GM21619 (cell line): ENCODE measurements at regions not wholly inside any gene's neighbourhood (a gene's known extent, or its start where the extent isn't known, plus 50 kb on each side); places are given as distances from the start of the nearest gene placed in this dataset.

Source experiments
- ATAC-seq: cut with Tn5 transposase; IDR thresholded peaks from one replicate; pipeline ENCODE4 v1.9.1; 2021; ENCODE audit not compliant: unreplicated experiment

DNA sequence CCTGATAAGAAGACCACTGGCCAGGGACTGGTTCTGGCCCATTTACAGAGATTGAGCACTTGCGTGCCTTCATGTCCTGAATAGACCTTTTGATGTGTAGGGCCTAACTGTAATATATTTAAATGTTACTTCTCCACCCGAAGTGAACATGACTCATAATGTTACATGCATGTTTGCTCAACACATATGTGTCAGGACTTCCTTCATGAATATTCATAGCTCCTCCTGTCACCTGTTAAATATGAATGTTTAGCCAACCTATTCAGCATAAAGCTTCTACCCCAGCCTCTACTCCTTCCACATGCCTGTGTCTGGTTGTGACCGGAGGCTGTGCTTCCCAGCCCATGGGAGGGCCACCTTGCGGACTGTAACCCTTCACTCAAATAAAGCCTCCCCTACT lies 457.5 kb downstream of the IRX1 start:
- no peak for ATAC-seq

DNA sequence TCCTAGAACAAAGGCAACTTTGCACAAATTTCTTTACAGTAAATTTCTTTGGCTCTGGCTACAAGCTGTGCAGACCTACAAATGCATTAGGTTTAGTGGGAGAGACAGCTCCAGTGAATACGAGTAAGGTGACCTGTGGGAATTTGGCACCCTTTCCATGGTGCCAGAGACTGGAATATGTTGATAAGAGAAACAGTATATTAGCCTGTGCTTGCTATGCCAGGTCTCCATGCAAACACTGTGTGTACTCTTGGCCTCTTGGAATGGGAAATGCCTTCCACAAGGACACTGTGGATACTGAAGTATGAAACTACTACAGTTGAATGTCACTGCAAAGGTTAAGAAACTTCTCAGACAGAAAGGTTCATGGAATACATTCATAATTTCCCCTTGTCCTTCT lies 458.5 kb downstream of the IRX1 start:
- ATAC-seq: no peak

DNA sequence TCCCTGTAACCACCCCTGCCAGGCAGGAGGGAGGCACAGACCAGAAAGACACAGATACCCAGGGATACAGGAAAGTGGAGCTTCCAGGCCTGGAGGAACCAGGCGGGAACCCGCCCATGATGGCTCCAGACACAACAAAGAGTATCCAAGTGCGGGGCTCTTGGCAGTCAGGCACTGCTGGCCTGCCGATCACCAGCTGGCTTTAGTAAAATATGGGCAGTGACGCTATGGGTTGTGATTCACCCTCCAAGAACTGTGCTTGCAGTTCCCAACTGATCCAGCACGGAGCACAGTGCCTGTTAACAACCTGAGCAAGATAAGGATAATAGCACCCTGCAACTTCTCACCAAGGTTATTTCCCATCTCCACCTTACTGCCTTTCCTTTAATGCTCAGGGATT lies 463.3 kb downstream of the IRX1 start:
- ATAC-seq: no peak

DNA sequence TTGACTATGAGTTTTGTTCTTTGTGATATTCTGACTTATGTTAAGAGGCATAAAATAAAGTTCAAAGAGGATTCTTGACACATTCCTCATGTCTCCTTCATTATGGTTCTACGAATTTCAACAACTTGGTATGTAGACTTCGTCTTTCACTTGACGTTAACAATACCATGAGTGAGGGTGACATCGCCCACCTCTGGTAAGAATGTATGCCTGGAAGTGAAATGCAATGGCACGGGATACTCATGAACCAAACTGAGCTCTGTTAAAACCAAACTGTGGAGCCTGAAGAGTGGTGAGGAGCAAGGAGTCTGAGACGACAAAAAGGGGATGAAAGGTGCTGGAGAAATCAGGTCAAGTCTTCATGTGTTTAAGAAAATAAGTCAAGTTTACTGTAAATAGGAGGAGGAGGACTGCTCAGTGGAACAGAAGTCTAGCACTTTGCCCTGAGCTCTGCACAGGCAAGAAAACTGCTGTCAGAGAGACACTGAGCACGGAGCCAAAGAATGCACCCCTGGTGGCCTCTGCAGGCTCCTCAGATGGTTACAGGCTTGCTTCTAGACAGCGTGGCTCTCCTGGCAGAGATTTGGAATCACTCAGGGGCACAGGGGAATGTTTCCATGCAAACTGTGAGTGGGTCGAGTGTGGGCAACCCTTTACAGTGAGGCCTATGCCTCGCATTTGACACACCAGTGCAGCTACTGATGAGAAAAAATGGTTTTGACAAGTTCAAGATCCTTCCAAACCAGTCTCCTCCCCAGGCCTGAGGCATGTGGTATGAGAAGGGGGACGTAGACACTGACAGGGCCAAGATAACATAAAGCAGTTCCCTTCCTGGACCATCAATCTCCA lies 470.1 kb downstream of the IRX1 start:
- no peak for ATAC-seq

DNA sequence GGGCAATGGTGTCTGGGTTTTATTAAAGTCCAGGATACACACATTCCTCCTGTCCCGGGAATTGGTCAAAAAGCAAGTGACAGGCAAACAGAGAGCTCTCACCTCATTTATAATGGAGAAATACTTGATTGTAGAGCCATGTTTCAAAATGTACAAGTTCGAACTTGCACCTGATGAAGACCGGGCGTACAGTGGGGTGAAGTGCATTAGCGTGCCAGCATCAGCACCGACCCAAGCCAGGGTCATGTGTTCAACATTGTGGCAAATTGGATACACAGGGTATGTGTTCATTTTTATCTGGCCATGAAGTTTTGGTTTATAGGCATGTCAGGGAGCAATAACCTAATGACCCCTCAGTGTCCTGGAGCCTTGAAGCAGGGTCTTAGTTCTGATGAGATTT lies 472.5 kb downstream of the IRX1 start:
- ATAC-seq: no peak

DNA sequence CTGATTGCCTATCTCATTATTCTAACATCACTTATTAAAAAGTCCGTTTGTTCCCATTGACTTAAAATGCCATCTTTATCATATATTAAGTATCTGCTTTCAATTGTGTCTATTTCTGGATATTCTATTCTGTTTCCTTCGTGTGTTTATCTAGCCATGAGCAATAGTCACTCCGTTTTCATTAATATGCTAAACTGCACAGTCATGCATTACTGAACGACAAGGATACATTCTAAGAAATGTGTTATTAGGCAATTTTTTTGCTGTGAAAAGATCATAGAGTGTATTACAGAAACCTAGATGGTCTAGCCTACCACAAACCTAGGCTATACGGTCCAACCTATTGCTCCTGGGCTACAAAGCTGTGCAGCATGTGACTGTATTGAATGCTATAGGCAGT lies 482.9 kb downstream of the IRX1 start:
- no peak for ATAC-seq

DNA sequence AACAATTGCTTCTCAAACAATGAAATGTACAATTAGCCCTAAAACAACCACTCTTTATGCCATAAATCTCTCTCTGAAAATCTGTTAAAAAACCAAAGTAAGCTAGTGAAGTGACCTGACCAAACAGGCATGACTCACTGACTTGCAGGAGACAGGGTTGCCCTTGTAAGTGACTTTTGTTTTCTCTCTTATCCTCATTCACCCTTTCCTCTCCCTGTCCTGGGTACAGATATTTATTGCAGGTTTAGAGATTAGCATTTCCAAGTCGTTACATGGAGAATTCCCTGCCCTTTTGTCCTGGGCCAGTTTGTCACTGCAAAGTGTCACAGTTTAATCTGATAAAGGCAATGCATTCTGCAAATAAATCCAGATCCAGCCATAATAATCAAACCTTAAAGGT lies 484.2 kb downstream of the IRX1 start:
- ATAC-seq: no peak

DNA sequence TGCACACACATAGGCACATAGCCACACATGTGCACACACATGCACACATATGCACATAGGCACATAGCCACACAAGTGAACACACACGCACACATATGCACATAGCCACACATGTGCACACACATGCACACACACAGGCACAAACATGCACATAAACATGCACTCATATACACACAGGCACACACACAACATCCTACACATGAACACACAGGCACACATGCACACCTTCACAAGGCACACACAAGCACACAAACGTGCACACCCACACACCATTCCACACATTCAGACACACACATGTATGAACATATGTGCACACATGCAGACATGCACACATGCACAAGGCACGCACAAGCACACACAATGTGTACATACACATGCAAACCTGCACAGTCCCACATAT lies 484.7 kb downstream of the IRX1 start:
- ATAC-seq: no peak

DNA sequence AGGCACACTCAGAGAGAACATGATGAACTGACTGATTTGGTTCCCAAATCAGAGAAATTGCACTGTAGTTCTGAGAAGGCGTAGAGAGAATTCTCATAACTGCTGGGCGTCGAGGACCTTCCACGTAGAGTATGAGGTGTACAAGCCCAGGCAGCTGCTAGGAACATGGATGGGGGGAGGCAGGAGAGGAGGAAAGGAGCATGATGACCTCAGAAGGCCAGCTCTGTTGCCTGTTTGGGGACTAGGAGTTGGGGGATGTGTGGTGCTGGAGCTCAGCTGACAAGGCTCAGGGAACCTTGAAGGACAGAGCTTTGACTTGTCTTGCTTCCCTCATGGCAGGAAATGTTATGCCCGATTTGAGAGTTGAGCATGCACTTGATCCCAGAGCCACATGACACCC lies 485.4 kb downstream of the IRX1 start:
- no peak for ATAC-seq

DNA sequence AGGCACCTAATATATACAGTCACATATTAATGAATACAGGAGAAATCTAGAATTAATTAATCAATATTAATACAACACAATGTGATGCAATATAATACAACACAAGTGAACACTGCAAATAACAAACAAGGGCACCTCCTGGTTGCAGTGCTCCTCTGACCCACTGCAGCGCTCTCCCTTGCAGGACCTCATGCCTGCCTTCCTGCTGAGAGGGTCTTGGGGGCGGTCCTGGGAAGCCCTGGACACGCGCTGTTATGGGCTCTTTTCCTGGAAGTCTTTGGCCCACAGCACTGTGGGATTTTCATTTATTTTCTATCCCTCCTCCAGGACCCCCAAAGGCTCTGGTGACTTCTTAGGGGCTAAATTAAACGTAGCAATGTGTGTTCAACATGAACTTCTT lies 485.8 kb downstream of the IRX1 start:
- ATAC-seq: no peak

DNA sequence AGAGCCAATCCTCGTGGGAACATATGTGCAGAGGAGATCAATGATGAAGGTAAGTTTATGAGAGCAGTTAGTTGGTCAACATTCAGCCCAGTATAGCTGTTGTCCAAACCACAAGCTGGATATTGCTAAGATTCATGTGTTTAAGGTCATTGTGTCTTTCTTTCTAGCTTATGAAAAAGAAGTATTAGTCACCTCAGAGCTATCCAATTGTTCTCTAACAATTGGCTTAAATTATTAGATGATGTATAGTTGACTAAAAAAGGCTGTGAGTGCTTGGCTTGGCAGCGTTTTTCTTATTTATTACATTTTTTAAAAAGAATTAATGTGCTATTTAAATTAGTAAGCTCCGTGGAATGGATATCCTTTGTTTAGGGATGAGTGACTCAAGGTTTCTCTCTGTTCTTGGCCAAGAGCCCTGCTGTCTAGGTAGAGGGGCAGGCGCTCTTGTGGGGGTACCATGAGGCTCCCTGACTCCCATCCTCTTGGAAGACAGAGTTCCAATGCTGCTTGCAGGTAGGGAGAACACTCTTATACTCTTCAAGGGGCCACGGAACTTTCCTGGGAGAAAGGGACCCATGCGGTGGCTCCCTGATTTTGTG lies 487.4 kb downstream of the IRX1 start:
- no peak for ATAC-seq

DNA sequence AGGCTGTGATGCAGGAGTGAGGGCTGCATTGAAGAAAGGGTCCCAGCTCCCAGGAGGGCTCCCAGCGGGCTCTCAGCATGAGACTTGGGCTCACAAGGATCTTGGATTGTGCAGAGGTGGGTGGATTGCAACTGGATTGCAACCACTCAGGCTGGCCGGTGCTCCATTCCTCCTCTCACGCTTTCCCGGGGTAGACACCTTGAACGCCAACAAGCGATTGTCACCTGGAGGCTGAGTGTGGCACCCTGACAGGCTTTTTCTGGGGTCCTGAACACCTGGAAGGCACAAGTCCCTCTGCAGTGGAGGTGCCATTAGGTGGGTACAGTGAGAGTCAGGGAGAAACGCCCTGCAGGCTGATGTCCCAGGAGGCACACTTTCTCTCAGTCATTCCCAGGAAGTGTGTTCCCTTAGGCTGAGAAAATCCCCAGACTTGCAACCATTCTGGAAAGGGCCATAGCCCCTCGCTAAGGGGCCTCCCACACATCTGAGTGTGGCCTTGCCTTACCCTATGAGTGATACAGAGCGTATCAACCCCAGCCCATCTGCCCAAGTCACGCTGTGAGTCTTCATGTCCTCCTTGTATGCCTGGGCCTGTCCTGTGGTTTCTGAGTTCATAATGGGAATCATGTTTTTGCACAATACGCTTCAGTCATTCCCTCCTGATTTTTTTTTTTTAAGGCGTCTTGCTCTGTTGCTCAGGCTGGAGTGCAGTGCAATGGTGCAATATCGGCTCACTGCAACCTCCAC lies 488.1 kb downstream of the IRX1 start:
- no peak for ATAC-seq

DNA sequence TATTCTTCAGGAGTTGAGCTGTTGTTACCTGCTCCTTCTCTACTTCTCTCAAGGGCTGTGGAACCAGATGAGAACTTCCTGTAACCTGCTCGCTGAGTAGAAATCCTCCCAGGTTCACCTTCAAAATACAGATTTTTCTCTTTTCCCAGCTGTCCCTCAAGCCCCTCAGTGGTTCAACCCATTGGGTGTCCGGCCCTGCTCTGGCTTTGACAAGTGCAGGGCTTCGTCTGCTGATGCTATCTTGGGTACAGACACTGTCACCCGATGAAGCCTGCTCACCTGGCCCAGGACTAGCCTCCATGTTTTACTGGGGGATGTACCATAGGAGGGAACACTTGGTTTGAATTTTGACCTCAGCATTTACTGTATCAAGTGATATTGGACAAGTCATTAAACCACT lies 490.4 kb downstream of the IRX1 start:
- no peak for ATAC-seq

DNA sequence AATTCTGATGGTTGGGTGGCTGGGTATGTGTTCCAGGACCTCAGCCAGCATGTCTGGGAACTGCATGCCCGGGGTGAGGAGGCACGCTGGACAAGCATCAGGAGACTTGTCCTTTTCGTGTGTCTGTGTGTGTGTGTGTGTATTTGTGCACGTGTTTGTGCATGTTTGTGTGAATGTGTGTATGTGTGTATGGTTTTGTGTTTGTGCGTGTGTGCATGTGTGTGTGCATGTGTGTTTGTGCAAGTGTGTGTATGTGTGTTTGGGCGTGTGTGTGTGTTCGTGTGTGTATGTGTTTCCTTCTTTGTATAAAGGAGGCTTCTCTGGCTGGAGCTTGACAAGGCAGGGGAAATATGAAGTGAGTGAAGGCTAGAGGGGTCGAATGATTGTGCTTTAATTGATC lies 491.5 kb downstream of the IRX1 start:
- no peak for ATAC-seq

DNA sequence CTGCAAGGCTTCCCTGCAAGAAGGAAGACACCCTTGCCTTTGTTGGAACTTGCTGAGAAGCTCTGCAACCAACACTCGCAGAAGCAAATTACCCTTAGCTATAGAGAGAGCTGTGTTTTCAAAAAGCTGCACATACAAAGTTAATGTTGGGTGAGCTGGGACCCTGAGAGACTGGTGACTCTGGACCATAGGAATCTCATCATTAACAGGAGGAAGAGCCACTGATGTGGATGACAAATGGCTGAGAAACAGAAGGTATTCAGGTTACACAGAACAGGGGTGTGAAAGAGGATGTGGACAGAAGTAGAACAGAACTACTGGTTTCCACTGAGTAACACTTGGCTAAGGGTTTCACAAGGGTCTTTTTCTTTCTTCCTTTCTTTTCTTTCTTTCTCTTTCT lies 493.5 kb downstream of the IRX1 start:
- ATAC-seq: no peak

DNA sequence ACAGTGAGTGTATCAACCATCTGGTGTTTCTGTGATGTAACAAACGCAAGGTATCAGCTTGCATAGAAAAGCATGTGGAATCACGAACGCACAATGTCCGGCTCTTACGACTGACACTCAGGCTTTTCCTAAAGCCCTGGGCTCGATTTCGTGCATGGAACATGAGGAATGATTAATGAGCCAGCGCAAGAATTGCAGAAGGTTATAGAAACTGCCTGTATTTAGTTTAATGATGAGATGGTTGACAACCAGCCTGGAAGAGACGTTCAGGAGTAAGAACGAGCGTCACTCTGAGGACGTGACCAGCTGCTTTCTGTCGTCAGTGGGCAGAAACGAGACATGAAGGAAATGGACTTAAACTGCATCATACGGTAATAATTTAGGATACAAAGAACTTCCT lies 497.6 kb downstream of the IRX1 start:
- no peak for ATAC-seq

DNA sequence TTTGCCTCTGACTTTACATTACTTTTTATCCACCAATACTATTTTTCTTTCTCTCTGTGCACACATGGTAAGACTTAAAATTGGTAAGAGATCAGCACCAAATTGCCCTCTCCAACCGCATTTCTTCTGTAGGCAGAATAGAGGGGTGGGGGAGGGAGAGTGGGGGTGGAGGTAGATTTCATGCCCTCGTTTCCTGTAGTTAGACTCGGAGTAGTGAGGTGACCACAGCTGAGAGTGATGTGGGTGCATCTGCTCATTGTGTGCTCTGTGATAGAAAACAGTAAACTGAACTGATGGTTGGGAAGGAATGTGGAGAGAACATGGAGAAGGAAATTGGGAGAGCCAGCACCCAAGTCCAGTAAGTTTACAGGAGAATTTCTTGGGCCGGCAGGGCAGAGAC lies 498.3 kb downstream of the IRX1 start:
- ATAC-seq: no peak

DNA sequence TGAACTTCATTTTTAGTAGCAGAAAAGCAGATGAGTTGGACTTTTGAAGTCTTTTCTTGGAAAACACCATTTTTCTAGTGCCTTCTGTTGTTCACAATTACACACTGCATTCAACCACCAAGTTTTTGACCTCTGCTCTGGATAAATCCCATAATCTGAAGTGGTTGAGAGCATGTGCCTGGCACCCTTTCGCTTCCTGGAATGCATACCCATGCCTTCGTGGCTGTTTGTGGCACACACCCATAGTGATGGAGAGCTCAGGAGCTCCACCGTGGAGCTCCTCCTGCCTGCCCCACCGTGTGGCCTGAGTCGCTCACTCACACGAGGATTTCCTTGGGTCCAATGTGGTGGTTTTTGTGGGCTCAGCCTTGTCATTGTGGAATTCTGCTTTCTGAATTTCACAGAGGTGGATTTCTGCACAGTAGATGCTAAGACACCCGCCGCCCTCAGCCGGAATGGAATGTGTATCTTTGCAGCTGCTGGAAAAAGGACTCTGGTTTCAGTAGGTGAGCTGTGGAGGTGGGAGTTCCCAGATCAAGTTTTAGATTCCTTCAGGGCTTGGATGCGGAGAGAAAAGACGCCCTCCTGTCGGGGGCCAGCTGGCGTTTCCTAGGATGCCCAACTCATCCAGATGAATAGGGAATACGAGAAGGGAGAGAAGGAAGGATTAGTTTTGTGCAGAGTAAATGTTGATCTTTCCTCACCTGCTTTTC lies 500.4 kb downstream of the IRX1 start:
- no peak for ATAC-seq

DNA sequence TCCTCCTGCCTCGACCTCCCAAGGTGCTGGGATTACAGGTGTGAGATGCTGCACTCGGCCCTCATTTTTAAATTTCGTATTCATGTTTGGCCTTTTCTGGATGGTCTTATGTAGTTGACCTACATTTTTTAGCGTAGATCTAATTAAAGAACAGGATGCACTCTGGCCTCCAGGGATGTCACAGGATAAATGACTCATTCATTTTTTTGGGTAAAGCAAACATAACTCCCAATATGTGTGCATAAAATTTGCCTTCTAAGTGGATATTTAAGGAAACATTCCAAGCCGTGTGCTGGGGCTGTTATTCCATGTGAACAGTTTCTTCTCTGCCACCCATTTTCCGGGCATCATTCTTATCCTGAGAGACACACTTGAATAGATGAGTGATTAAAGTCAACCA lies 501.6 kb downstream of the IRX1 start:
- no peak for ATAC-seq

DNA sequence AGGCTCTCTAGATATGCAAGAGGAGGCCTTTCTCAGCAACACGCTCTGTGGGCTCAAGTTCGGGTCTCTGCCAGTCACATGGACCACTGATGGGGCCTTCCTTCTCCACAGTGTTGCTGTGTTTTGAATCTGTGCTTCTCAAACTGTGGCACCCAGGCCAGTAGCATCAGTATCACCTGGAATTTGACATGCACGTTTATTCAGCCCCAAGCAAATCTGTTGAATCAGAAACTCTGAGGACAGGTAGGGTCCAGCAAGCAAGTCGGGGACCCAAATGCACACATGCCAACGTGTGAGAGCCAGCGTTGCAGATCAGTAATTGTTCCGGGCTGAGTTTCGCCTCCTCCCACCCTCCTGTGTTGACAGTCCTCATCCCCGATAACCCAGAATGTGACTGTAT lies 502.6 kb downstream of the IRX1 start:
- ATAC-seq: no peak

DNA sequence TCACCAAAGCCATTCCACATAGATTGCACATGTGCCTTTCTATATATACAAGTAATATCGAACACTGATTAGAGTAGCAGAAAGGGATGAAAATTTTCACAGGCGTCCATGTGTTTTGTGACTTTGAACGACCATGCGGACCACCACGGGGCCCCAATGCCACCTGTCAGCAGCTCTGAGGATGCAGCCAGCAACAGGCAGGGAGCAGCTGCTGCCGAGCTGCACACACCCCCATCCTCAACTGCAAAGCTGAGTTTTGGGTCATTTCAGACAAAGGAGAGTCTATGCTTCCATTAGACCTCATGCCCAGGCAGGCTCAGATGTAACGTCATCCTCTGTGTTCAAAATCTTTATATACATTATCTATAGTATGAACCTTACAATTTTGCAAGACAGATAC lies 503.8 kb downstream of the IRX1 start:
- no peak for ATAC-seq

DNA sequence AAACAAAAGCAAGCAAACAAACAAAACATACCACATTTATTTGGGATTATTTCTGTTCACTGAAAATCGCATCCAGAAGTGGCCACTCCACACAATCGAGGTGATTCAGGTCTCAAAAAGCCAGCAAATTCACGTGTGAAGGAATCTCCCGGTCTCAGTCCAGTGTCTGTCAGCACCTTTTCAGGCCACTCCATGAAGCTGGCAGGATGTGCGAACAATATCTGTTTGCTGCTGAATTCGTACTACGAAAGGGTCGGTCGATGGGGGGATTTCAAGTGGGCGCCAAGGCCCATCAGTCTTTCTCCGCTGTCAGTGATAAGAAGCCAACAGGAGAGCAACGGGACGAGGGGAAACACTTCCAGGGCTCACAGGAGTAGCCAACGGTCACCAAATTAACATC lies 505.1 kb downstream of the IRX1 start:
- ATAC-seq: no peak
